K562 (cell line): ENCODE measurements at regions not wholly inside any gene's neighbourhood (a gene's known extent, or its start where the extent isn't known, plus 50 kb on each side); places are given as distances from the start of the nearest gene placed in this dataset.
A peak's percentile ranks its signal among the peaks of the same experiment; 100 is the strongest.

Source experiments
- ATAC-seq: fragments of 200-7000 bp; cut with Tn5 transposase; 3 replicates; pipeline ENCODE4 v1.9.1; 2020; ENCODE audit warnings: moderate library complexity
- BruUV-seq: library from RNA; stranded (reverse); fragments of 400-500 nt; replicated peaks from 2 replicates; lab custom pipeline; 2021; lab: Mats Ljungman, UMichigan
- CTCF ChIA-PET: fragments of 300-600 bp; formaldehyde crosslinking; extraction: SDS; loops from one replicate; lab custom pipeline; 2021; ENCODE audit warnings: low intra/inter-chr PET ratio; lab: Yijun Ruan, JAX
- POLR2A ChIA-PET: fragments of 300-600, 350-650 bp; sonication (Branson Sonifier 250); formaldehyde crosslinking; extraction: SDS; loops from one replicate; lab custom pipeline; 2021; ENCODE audit warnings: antibody characterized with exemption, inconsistent platforms; lab: Yijun Ruan, JAX
- DNase-seq, 4 experiments: peaks; one replicate each; pipeline versions ENCODE4 v3.0.0 to v3.0.0-alpha.2; 2011 to 2018; ENCODE audit warnings: low spot score in 3 of 4, mixed read lengths in 3 of 4; ENCODE audit errors: extremely low read depth in 1 of 4
- FAIRE-seq: peaks from 2 replicates; lab custom pipeline; 2011; peaks lifted over from hg19 to GRCh38; lab: Jason Lieb, UNC
- H2AFZ ChIP-seq: 2 replicates; pipeline ENCODE4 v1.6.0; 2011; ENCODE audit warnings: low read depth, low read length, control low read depth, inconsistent platforms
- H3K27ac ChIP-seq: fragments of 200-600 bp; 3 replicates; pipeline ENCODE4 v1.8.0; 2011; ENCODE audit warnings: low read depth, mild to moderate bottlenecking, control low read depth, inconsistent platforms, low read length, moderate library complexity, mixed read lengths; ENCODE audit errors: extremely low read depth
- H3K27me3 ChIP-seq, 2 experiments: fragments of 300-600 bp in 1 of 2; 2 replicates in 1 of 2; 3 replicates in 1 of 2; pipeline versions ENCODE4 v1.6.0 to v1.8.0; 2011; ENCODE audit warnings: inconsistent platforms in 2 of 2, low read length in 2 of 2, mild to moderate bottlenecking in 1 of 2, mixed read lengths in 1 of 2, moderate library complexity in 1 of 2; ENCODE audit not compliant: control insufficient read depth in 2 of 2, insufficient read depth in 2 of 2
- H3K36me3 ChIP-seq: fragments of 300-600 bp; 3 replicates; pipeline ENCODE4 v1.8.0; 2011; ENCODE audit warnings: mild to moderate bottlenecking, low read length, inconsistent platforms; ENCODE audit not compliant: control insufficient read depth, insufficient read depth
- H3K4me1 ChIP-seq, 2 experiments: fragments of 200-600 bp in 1 of 2; replicated peaks in 1 of 2; 2 replicates in 1 of 2; 3 replicates in 1 of 2; pipeline versions ENCODE4 v1.5.1 to v1.8.0; 2011; ENCODE audit warnings: inconsistent platforms in 2 of 2, low read length in 2 of 2, mild to moderate bottlenecking in 1 of 2, mixed read lengths in 1 of 2, moderate library complexity in 1 of 2; ENCODE audit not compliant: control insufficient read depth in 2 of 2, insufficient read depth in 2 of 2
- H3K4me2 ChIP-seq: 2 replicates; pipeline ENCODE4 v1.6.1; 2011; ENCODE audit warnings: low read length, control low read depth, inconsistent platforms, mixed read lengths; ENCODE audit not compliant: insufficient read depth
- H3K4me3 ChIP-seq: fragments of 200-600 bp; sonication (generic), shearing (Covaris generic); 2 replicates; pipeline ENCODE4 v1.5.1; 2016; ENCODE audit warnings: control low read depth, inconsistent platforms
- H3K79me2 ChIP-seq: fragments of 200-600 bp; 3 replicates; pipeline ENCODE4 v1.8.0; 2011; ENCODE audit warnings: low read length, inconsistent platforms; ENCODE audit not compliant: control insufficient read depth, insufficient read depth
- H3K9ac ChIP-seq, 2 experiments: 2 replicates each; pipeline versions ENCODE4 v1.6.0 to v1.6.1; 2011; ENCODE audit warnings: low read depth in 2 of 2, low read length in 2 of 2, control low read depth in 1 of 2, inconsistent platforms in 1 of 2, mild to moderate bottlenecking in 1 of 2, mixed read lengths in 1 of 2; ENCODE audit not compliant: insufficient read depth in 1 of 2
- H3K9me1 ChIP-seq: one replicate; pipeline ENCODE4 v1.6.0; 2011; ENCODE audit warnings: inconsistent platforms, mild to moderate bottlenecking, low read length, moderate library complexity; ENCODE audit not compliant: control insufficient read depth, insufficient read depth
- H3K9me3 ChIP-seq: replicated peaks from 2 replicates; pipeline ENCODE4 v1.5.1; 2011; ENCODE audit warnings: low read depth, low read length, inconsistent platforms; ENCODE audit not compliant: control insufficient read depth, insufficient read depth
- H4K20me1 ChIP-seq: replicated peaks from 2 replicates; pipeline ENCODE4 v1.6.1; 2011; ENCODE audit warnings: low read length, inconsistent platforms, mixed read lengths; ENCODE audit not compliant: control insufficient read depth, insufficient read depth
- ADNP ChIP-seq: fragments of 200-800 bp; sonication (Bioruptor generic); IDR thresholded peaks from 2 replicates; pipeline ENCODE4 v1.6.1; 2016; ENCODE audit warnings: missing genetic modification characterization, missing compliant biosample characterization
- ELF4 ChIP-seq: fragments of 450-650 bp; formaldehyde crosslinking; IDR thresholded peaks from 2 replicates; pipeline ENCODE4 v1.4.0; 2022; ENCODE audit warnings: missing genetic modification characterization
- MAFG ChIP-seq: fragments of 450-650 bp; conservative IDR thresholded peaks from 2 replicates; pipeline ENCODE4 v1.6.1; 2016; ENCODE audit warnings: missing genetic modification characterization, missing compliant biosample characterization
- NFIX ChIP-seq: fragments of 250-450 bp; sonication (Bioruptor Pico); IDR thresholded peaks from 2 replicates; pipeline ENCODE4 v1.4.0; 2020; ENCODE audit warnings: low read depth, mild to moderate bottlenecking, moderate library complexity
- PCBP2 ChIP-seq: fragments of 200-400 bp; formaldehyde crosslinking; IDR thresholded peaks from 2 replicates; pipeline ENCODE4 v1.6.1; 2018; ENCODE audit warnings: low read length, low read depth, mild to moderate bottlenecking, moderate library complexity; ENCODE audit not compliant: poor library complexity, severe bottlenecking
- RBM17 ChIP-seq: fragments of 200-400 bp; formaldehyde crosslinking; IDR thresholded peaks from 2 replicates; pipeline ENCODE4 v1.6.1; 2017; ENCODE audit warnings: low read depth, mild to moderate bottlenecking, low read length, borderline replicate concordance
- SRSF1 ChIP-seq: fragments of 200-400 bp; formaldehyde crosslinking; IDR thresholded peaks from 2 replicates; pipeline ENCODE4 v1.6.1; 2017; ENCODE audit warnings: mild to moderate bottlenecking, low read depth, low read length, moderate library complexity
- ZBTB1 ChIP-seq: sonication (generic); formaldehyde crosslinking; IDR thresholded peaks from 2 replicates; pipeline ENCODE4 v1.8.1; 2023; ENCODE audit warnings: missing genetic modification reagents, low read depth, mild to moderate bottlenecking, borderline replicate concordance
- ZKSCAN1 ChIP-seq: fragments of 150-350 bp; IDR thresholded peaks from 2 replicates; pipeline ENCODE4 v1.6.1; 2016; ENCODE audit warnings: low read depth, low read length
- ZNF217 ChIP-seq: sonication (generic); formaldehyde crosslinking; IDR thresholded peaks from 2 replicates; pipeline ENCODE4 v1.8.0; 2022; ENCODE audit warnings: mild to moderate bottlenecking, missing genetic modification reagents
- ZNF384 ChIP-seq: IDR thresholded peaks from 2 replicates; pipeline ENCODE4 v1.6.1; 2012; ENCODE audit warnings: low read depth, low read length, improper control_type of control experiment
- ZNF589 ChIP-seq: fragments of 200-800 bp; sonication (Bioruptor generic); IDR thresholded peaks from 2 replicates; pipeline ENCODE4 v1.6.1; 2016; ENCODE audit warnings: low read depth, missing genetic modification characterization, missing compliant biosample characterization
- ZNF696 ChIP-seq: fragments of 250-450 bp; sonication (Bioruptor Pico); conservative IDR thresholded peaks from 2 replicates; pipeline ENCODE4 v1.4.0; 2020; ENCODE audit warnings: mild to moderate bottlenecking, moderate library complexity
- ZSCAN29 ChIP-seq: fragments of 450-650 bp; IDR thresholded peaks from 2 replicates; pipeline ENCODE4 v1.6.1; 2017
- WGBS: fragments of 100-300 bp; shearing (Covaris generic); methylation state at CpG from one replicate; pipeline ENCODE4 v1.1.6; 2016; ENCODE audit warnings: low coverage, mixed read lengths; ENCODE audit not compliant: insufficient coverage; ENCODE audit errors: missing lambda C conversion rate; 5-methylcytosine and 5-hydroxymethylcytosine counted together
- in situ Hi-C: fragments of 300-500 bp; cut with MboI; formaldehyde crosslinking; loops from 4 replicates; pipeline ENCODE4 v1.15.0; 2018; ENCODE audit warnings: inconsistent platforms, mixed read lengths
- intact Hi-C: fragments of 100-400 bp; cut with micrococcal nuclease; formaldehyde crosslinking; loops from 2 replicates; pipeline ENCODE4 v1.14.2; 2022
- TF ChIP-seq, protein P1 (sequence below): fragments of 250-450 bp; sonication (Bioruptor Pico); IDR thresholded peaks from 2 replicates; pipeline ENCODE4 v1.8.0; 2022; ENCODE audit warnings: inconsistent platforms

DNA sequence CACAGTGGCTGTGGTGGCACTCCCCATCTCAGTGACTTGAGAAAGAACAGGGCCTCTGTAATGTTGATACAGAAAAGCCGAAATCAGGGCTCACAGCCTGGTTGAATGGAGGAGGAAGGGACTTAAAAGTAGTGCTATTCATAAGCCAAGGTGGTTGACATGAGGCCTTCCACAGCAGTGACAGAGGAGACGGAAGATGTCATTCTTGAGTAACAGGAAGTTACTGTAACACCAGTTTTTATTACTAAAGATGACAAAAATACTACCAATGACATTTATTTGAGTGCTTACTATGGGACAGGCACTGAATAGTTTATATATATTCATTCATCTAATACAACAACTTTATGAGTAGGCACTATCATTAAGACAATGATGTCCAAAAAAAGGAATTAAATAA lies 52.8 kb upstream of the GNG12 start:
- in situ Hi-C loops, result no loop called here
- Histone ChIP-seq H3K4me3 (no peak overlapping the region), H3K9me1 (no peaks in the 10 kb centered on the region), H3K27ac (no peak overlapping the region), H3K79me2 (no peaks in the 10 kb centered on the region), H3K4me1 (peaks cover 0 to 21% of the 10 kb centered on the region in 2 experiments; a peak in 3 of 5 replicates), H3K4me2 (no peak overlapping the region), H3K27me3 (no peaks in the 10 kb centered on the region), H4K20me1 (no peaks in the 10 kb centered on the region), H3K9ac (no peak overlapping the region), H3K36me3 (no peaks in the 10 kb centered on the region), H3K9me3 (no peaks in the 10 kb centered on the region), H2AFZ (no peak overlapping the region)
- POLR2A ChIA-PET, result no interaction called here
- TF ChIP-seq ELF4 (CRISPR knock-in tag) (no peak), ZBTB1 (CRISPR knock-in tag) (no peak), ZNF589 (0 out of 2 replicates have a peak, but pooled peaks have one; percentile 37)
- BruUV-seq, result no TSS peak
- intact Hi-C loops, result no loop called here
- 44% methylated on average over 2 of the region's 2 CpGs for WGBS
- CTCF ChIA-PET, result no interaction called here
- no peak for DNase-seq
- FAIRE-seq, result no peak
- ATAC-seq, result no peak

DNA sequence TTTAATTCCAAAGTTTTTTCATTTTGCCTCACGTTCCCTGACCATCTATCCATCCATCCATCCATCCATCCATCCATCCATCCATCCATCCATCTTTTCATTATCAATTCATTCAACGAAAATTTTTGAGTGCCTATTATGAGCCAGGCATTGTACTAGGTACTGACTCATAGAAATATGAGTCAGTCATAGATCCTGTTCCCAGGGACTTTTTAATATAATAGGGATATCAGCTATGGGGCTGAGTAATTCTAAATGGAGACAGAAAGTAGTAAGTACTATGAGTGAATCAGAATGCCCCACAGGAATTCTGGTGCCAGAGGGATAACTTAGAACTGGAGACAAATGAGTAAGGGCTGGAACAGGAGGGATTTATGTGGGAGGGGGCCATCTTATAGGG lies 49.8 kb upstream of the GNG12 start:
- DNase-seq (no peak), FAIRE-seq (no peak), ATAC-seq (no peak)
- POLR2A ChIA-PET, result interaction anchor here (0.9 kb wide), 1 partner anchor 10 kb away, joined by 3 read pairs; no protein-coding TSS in a partner anchor
- Histone ChIP-seq H3K9ac (no peak overlapping the region), H3K79me2 (no peaks in the 10 kb centered on the region), H3K27ac (no peak overlapping the region), H4K20me1 (no peaks in the 10 kb centered on the region), H3K9me1 (no peaks in the 10 kb centered on the region), H3K4me2 (no peak overlapping the region), H3K36me3 (no peaks in the 10 kb centered on the region), H3K4me1 (no peaks in the 10 kb centered on the region; a peak in 1 of 5 replicates), H3K27me3 (no peaks in the 10 kb centered on the region), H2AFZ (no peak overlapping the region), H3K4me3 (no peak overlapping the region), H3K9me3 (no peaks in the 10 kb centered on the region)
- no TSS peak for BruUV-seq
- WGBS, result 21% methylated on average over 2 of the region's 2 CpGs
- CTCF ChIA-PET, result no interaction called here
- in situ Hi-C loops (no loop called here), intact Hi-C loops (no loop called here)
- TF ChIP-seq, protein P1, sequence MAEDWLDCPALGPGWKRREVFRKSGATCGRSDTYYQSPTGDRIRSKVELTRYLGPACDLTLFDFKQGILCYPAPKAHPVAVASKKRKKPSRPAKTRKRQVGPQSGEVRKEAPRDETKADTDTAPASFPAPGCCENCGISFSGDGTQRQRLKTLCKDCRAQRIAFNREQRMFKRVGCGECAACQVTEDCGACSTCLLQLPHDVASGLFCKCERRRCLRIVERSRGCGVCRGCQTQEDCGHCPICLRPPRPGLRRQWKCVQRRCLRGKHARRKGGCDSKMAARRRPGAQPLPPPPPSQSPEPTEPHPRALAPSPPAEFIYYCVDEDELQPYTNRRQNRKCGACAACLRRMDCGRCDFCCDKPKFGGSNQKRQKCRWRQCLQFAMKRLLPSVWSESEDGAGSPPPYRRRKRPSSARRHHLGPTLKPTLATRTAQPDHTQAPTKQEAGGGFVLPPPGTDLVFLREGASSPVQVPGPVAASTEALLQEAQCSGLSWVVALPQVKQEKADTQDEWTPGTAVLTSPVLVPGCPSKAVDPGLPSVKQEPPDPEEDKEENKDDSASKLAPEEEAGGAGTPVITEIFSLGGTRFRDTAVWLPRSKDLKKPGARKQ (CRISPR knock-in tag), result no peak
- TF ChIP-seq ZKSCAN1, result no peak
- TF ChIP-seq PCBP2, result no peak
- no peak for TF ChIP-seq ZNF217
- no peak for TF ChIP-seq ADNP (tag)
- TF ChIP-seq MAFG (tag), result no peak
- no peak for TF ChIP-seq ZSCAN29
- TF ChIP-seq SRSF1, result no peak
- TF ChIP-seq RBM17, result no peak
- no peak for TF ChIP-seq NFIX (CRISPR knock-in tag)
- no peak for TF ChIP-seq ZNF696
- TF ChIP-seq ZNF384, result no peak
